Mesodermal cell (in vitro differentiated cells): ENCODE measurements at regions not wholly inside any gene's neighbourhood (a gene's known extent, or its start where the extent isn't known, plus 50 kb on each side); places are given as distances from the start of the nearest gene placed in this dataset.

Experiments used
- H3K27ac ChIP-seq: 2 replicates; pipeline ENCODE4 v1.7.0; 2013; ENCODE audit warnings: mild to moderate bottlenecking, low read depth, low read length, moderate library complexity; ENCODE audit not compliant: severe bottlenecking
- H3K36me3 ChIP-seq: 2 replicates; pipeline ENCODE4 v1.7.1; 2013; ENCODE audit warnings: mild to moderate bottlenecking, low read length, moderate library complexity; ENCODE audit not compliant: control insufficient read depth, insufficient read depth
- H3K4me1 ChIP-seq: one replicate; pipeline ENCODE4 v1.7.1; 2013; ENCODE audit warnings: mild to moderate bottlenecking, low read length; ENCODE audit not compliant: insufficient read depth, control insufficient read depth, poor library complexity, severe bottlenecking
- H3K4me3 ChIP-seq: 2 replicates; pipeline ENCODE4 v1.7.0; 2013; ENCODE audit warnings: low read length, control low read depth, mild to moderate bottlenecking; ENCODE audit not compliant: insufficient read depth, poor library complexity, severe bottlenecking; ENCODE audit errors: extremely low read depth
- H3K9me3 ChIP-seq: 2 replicates; pipeline ENCODE4 v1.7.1; 2013; ENCODE audit warnings: mild to moderate bottlenecking, low read length, moderate library complexity; ENCODE audit not compliant: control insufficient read depth
- WGBS, 2 experiments: methylation state at CpG; one replicate each; pipeline ENCODE4 v1.1.5; 2013; ENCODE audit warnings: missing lambda C conversion rate in 2 of 2; ENCODE audit not compliant: insufficient coverage in 2 of 2; 5-methylcytosine and 5-hydroxymethylcytosine counted together

GRCh38 chr2:226184940-226185615 is 614.5 kb downstream of the IRS1 start:
- peaks cover 38% of the 10 kb centered on the region for H3K4me1 ChIP-seq
- H3K9me3 ChIP-seq, result no peaks in the 10 kb centered on the region
- H3K27ac ChIP-seq, result peak overlapping the region; percentile 85
- H3K36me3 ChIP-seq, result no peaks in the 10 kb centered on the region
- WGBS, 2 experiments, result 81 to 94% methylated on average over 4 of the region's 6 CpGs
- H3K4me3 ChIP-seq, result no peak overlapping the region

DNA sequence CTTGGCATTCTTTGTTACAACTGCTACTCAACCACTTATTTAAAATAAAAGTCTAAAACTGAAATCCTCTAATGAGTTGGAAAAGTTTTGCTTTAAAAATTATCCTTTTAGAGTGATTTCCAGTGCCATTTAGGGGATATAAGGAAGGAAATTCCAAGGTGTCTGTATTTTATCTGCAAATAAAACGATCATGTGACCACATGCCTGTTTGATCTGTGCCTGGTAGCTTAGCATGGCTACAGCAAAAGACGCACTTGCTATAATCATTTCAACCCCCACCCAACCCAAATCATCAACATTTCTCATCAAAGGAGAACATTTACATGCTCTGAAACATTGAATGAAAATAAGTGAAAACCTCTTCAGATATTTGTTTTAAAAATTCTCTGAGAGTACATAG is 615.1 kb downstream of the IRS1 start:
- no peak overlapping the region for H3K4me3 ChIP-seq
- peaks cover 35% of the 10 kb centered on the region for H3K4me1 ChIP-seq
- WGBS, 2 experiments, result 83% methylated on average over 1 of the region's 2 CpGs; no CpG with 5 or more reads in 1 of the 2 experiments
- H3K9me3 ChIP-seq, result no peaks in the 10 kb centered on the region
- H3K36me3 ChIP-seq, result no peaks in the 10 kb centered on the region
- peak overlapping the region; percentile 85 for H3K27ac ChIP-seq

- Histone ChIP-seq H3K27ac (no peak overlapping the region), H3K4me1 (peaks cover 35% of the 10 kb centered on the region), H3K9me3 (peaks cover 5% of the 10 kb centered on the region)
Observed at GRCh38 chr2:226183550-226183949, 616.1 kb downstream of the IRS1 start.

DNA sequence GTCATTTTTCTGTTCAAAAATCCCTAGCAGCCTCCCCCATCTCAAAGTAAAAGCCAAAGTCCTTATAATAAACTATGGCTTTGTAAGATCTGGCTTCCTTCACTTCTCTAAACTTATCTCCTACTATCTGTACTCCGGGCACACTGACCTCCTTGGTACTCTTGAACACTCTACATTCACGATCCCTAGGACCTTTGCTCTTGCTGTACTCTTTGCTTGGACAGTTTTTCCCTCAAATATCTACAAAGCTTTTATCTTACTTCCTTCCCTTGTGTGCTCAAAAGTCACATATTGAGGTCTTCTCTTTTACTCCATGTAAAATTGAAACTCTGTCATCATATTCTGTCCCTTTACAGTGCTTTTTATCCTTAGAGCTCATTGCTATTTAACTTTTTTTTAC is 616.6 kb downstream of the IRS1 start:
- no peak overlapping the region for H3K27ac ChIP-seq
- H3K4me1 ChIP-seq, result peaks cover 35% of the 10 kb centered on the region
- H3K4me3 ChIP-seq, result no peak overlapping the region
- peaks cover 5% of the 10 kb centered on the region for H3K9me3 ChIP-seq
- no peaks in the 10 kb centered on the region for H3K36me3 ChIP-seq
- whole genome bisulfite sequencing, 2 experiments, result 97 to 100% methylated on average over 2 of the region's 2 CpGs

More at GRCh38 chr2:226183550-226183949, 616.1 kb downstream of the IRS1 start:
- 100% methylated on average over 1 to 2 of the region's 3 CpGs for WGBS, 2 experiments
- H3K4me3 ChIP-seq, result no peak overlapping the region
- no peaks in the 10 kb centered on the region for H3K36me3 ChIP-seq

- Histone ChIP-seq H3K4me3 (no peak overlapping the region), H3K36me3 (no peaks in the 10 kb centered on the region), H3K4me1 (peaks cover 26% of the 10 kb centered on the region), H3K9me3 (peaks cover 7% of the 10 kb centered on the region), H3K27ac (no peak overlapping the region)
Observed at GRCh38 chr2:226181909-226182308, 617.7 kb downstream of the IRS1 start.

DNA sequence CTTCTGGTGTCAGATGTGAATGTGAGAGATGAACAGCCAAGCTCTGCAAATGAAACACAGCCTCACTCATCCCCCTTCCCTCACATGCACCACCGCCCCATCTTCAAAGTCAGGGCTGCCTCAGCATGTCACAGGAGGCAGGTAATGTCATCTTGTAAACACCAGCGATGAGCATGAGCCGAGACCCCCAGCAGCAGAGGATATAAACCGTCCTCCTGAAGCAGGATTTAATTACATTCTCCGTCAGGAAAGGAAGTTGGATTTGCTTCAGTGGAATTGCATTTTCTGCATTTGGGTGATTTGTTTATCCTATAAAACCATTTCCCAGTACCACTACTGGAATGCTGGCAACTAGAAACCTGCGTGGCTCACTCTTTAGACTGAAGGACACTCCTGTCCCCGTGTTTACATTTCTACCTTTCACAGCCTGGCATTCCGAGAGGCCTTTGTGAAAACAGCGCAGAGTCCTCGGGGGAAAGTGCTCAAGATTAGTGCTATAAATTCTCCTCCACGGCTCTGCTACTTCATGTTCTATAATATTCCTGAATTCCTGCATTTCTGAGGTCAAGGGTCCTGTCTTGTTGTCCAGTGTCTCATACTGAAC is 619.2 kb downstream of the IRS1 start:
- 74 to 99% methylated on average over 4 to 10 of the region's 11 CpGs for WGBS, 2 experiments
- Histone ChIP-seq H3K4me1 (peaks cover 13% of the 10 kb centered on the region), H3K27ac (no peak overlapping the region), H3K9me3 (peaks cover 11% of the 10 kb centered on the region), H3K4me3 (no peak overlapping the region), H3K36me3 (no peaks in the 10 kb centered on the region)

DNA sequence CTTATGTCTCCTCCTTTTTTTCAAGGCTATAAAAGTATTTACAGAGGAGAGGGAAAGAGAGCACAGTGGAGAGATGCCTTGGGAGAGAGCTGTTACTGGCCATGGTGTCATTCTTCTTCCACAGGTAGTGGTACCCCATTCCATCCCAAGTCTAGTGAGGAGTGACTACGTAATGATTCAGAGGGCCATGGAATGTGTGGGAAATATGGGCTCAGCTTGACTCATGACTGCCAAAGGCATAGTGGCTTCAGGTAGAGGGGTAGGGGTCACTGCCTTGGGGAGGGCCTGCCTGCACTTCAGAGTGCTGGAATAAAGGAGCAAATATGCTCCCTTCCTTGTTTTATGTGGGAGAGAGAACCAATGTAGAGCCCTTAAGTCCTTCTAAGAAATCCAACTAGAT is 620.6 kb downstream of the IRS1 start:
- H3K4me1 ChIP-seq, result no peaks in the 10 kb centered on the region
- H3K9me3 ChIP-seq, result peaks cover 11% of the 10 kb centered on the region
- no peaks in the 10 kb centered on the region for H3K36me3 ChIP-seq
- no peak overlapping the region for H3K27ac ChIP-seq
- 100% methylated on average over 1 of the region's 1 CpG for WGBS, 2 experiments
- H3K4me3 ChIP-seq, result no peak overlapping the region

GRCh38 chr2:226176283-226176984 is 623.2 kb downstream of the IRS1 start:
- Histone ChIP-seq H3K9me3 (peaks cover 11% of the 10 kb centered on the region), H3K4me3 (no peak overlapping the region), H3K36me3 (no peaks in the 10 kb centered on the region), H3K27ac (no peak overlapping the region), H3K4me1 (peaks cover 4% of the 10 kb centered on the region)
- 94% methylated on average over 2 of the region's 3 CpGs for WGBS, 2 experiments

DNA sequence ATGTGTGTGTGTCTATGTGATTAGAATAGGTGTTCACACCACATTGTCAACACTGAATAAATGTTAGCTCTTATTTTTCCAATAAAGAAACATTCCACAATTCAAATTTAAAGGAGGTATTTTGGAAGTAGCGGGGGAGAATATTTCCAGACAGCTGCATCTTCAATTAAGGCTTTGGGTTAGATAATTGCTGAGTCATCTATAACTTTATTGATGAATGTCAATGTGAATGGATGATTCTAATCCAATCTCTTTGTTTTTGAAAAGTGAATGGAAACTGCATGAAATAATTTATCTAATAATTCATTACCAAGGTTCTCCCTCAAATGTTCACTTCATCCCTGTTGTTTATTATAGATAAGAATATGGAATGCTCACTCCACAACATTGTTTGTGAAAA is 625.2 kb downstream of the IRS1 start:
- Histone ChIP-seq H3K9me3 (peaks cover 11% of the 10 kb centered on the region), H3K27ac (no peak overlapping the region), H3K36me3 (no peaks in the 10 kb centered on the region), H3K4me1 (peaks cover 4% of the 10 kb centered on the region), H3K4me3 (no peak overlapping the region)
- no CpG with 5 or more reads among the region's 1 CpG for WGBS, 2 experiments

DNA sequence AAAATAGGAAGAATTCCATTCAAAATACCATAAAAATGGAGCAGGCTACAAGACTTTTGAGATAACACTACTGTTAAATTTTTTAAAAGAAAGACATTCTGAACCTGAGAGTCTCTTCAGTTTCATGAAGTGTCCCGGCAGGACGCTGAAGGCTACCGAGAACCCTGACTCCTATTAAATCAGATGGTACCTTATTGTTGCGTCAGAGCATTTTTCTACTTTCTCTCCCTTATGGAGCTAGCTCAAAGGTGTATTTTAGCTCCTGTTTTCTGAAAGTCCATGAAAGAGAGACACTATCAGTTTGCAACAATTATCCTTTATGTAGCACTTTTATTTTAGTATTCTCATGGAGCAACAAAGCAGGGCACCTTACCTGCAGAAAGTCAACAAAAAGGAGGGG is 626.7 kb downstream of the IRS1 start:
- H3K36me3 ChIP-seq, result no peaks in the 10 kb centered on the region
- no peak overlapping the region for H3K4me3 ChIP-seq
- H3K9me3 ChIP-seq, result peaks cover 6% of the 10 kb centered on the region
- H3K4me1 ChIP-seq, result peaks cover 4% of the 10 kb centered on the region
- WGBS, 2 experiments, result 95 to 100% methylated on average over 3 to 4 of the region's 4 CpGs
- no peak overlapping the region for H3K27ac ChIP-seq

- Histone ChIP-seq H3K9me3 (peaks cover 6% of the 10 kb centered on the region), H3K4me1 (peaks cover 4% of the 10 kb centered on the region), H3K27ac (no peak overlapping the region), H3K4me3 (no peak overlapping the region), H3K36me3 (no peaks in the 10 kb centered on the region)
- WGBS, 2 experiments, result 96 to 100% methylated on average over 3 of the region's 4 CpGs
Observed at GRCh38 chr2:226172309-226172708, 627.3 kb downstream of the IRS1 start.
